ENCODE measurements at regions not wholly inside any gene's neighbourhood (a gene's known extent, or its start where the extent isn't known, plus 50 kb on each side); places are given as distances from the start of the nearest gene placed in this dataset.

DNA sequence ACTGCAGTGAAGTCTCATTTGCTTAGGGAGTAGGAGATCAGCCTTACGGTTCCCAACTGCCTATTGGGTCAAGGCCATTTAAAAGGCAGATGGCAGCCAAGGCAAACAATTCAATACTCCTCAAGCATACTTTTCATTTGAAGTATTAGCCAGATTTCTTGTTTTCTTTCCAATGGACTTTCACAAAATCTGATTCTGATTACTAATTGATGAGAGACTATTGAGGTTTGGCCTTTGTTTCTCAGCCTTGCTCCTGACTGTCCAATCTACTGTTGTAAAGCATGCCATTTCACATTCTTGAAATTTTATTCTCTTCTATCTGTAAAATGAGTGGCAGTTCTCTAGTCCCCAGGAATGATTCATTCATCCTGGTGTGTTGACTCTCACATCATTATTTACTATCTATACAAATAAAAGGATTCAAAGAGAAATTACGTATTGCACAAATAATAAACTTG is 166.2 kb upstream of the TGFBR2 start:
- no peak overlapping the region for H3K4me3 Mint-ChIP-seq
- no peaks in the 10 kb centered on the region for H3K27me3 Mint-ChIP-seq (ENCODE audit: low read depth)
- H3K4me1 Mint-ChIP-seq, result peaks cover 19% of the 10 kb centered on the region
- H3K27ac Mint-ChIP-seq, result no peak overlapping the region
- no peaks in the 10 kb centered on the region for H3K36me3 Mint-ChIP-seq
- TF ChIP-seq CTCF (IDR thresholded peaks at IDR 0.05; ENCODE audit: unreplicated experiment), result no peak
- peaks cover 5% of the 10 kb centered on the region for H3K9me3 Mint-ChIP-seq
- DNase-seq (ENCODE audit: low spot score in 2 of 2, unreplicated experiment in 2 of 2), result no peak

- Mint-ChIP-seq H3K9me3 (peaks cover 4% of the 10 kb centered on the region), H3K36me3 (no peaks in the 10 kb centered on the region), H3K4me3 (no peak overlapping the region), H3K4me1 (peaks cover 19% of the 10 kb centered on the region), H3K27me3 (ENCODE audit: low read depth) (no peaks in the 10 kb centered on the region), H3K27ac (no peak overlapping the region)
- no peak for DNase-seq (ENCODE audit: low spot score in 2 of 2, unreplicated experiment in 2 of 2)
- TF ChIP-seq CTCF (IDR thresholded peaks at IDR 0.05; ENCODE audit: unreplicated experiment), result no peak
Observed at GRCh38 chr3:30440880-30441279, 165.5 kb upstream of the TGFBR2 start.

GRCh38 chr3:30443756-30444673 is 162.4 kb upstream of the TGFBR2 start:
- Mint-ChIP-seq H3K27me3 (ENCODE audit: low read depth) (no peaks in the 10 kb centered on the region), H3K36me3 (no peaks in the 10 kb centered on the region), H3K4me1 (peaks cover 6% of the 10 kb centered on the region), H3K9me3 (peaks cover 4% of the 10 kb centered on the region), H3K27ac (no peak overlapping the region), H3K4me3 (no peak overlapping the region)
- TF ChIP-seq CTCF (IDR thresholded peaks at IDR 0.05; ENCODE audit: unreplicated experiment), result no peak
- no peak for DNase-seq (ENCODE audit: low spot score in 2 of 2, unreplicated experiment in 2 of 2)

GRCh38 chr3:30448450-30449289 is 157.7 kb upstream of the TGFBR2 start:
- no peak overlapping the region for H3K27ac Mint-ChIP-seq
- no peak for DNase-seq (ENCODE audit: low spot score in 2 of 2, unreplicated experiment in 2 of 2)
- peaks cover 6% of the 10 kb centered on the region for H3K4me1 Mint-ChIP-seq
- peaks cover 20% of the 10 kb centered on the region for H3K9me3 Mint-ChIP-seq
- TF ChIP-seq CTCF (IDR thresholded peaks at IDR 0.05; ENCODE audit: unreplicated experiment), result no peak
- no peaks in the 10 kb centered on the region for H3K27me3 Mint-ChIP-seq (ENCODE audit: low read depth)
- peaks cover 10% of the 10 kb centered on the region for H3K36me3 Mint-ChIP-seq
- H3K4me3 Mint-ChIP-seq, result no peak overlapping the region

DNA sequence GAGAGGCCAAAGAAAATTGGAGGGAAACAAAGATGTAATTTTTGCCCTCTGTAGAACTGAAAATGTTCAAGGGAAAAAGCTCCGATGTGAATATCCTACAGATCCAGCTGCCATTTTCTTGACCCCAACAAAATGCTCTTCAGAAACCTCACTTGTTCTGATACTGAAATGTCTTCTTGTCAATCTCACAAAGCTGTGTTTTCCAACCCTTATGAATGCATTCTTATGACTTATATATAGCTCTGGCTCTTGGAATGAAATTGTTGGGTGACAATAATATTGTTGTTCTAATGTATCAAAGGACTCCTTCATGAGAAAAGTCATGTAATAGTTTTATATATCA is 157.1 kb upstream of the TGFBR2 start:
- TF ChIP-seq CTCF (IDR thresholded peaks at IDR 0.05; ENCODE audit: unreplicated experiment), result no peak
- H3K27me3 Mint-ChIP-seq (ENCODE audit: low read depth), result no peaks in the 10 kb centered on the region
- H3K36me3 Mint-ChIP-seq, result peaks cover 10% of the 10 kb centered on the region
- no peak overlapping the region for H3K4me3 Mint-ChIP-seq
- no peak for DNase-seq (ENCODE audit: low spot score in 2 of 2, unreplicated experiment in 2 of 2)
- peaks cover 20% of the 10 kb centered on the region for H3K9me3 Mint-ChIP-seq
- no peak overlapping the region for H3K27ac Mint-ChIP-seq
- peaks cover 10% of the 10 kb centered on the region for H3K4me1 Mint-ChIP-seq
